DND-41 (cell line): ENCODE measurements at regions not wholly inside any gene's neighbourhood (a gene's known extent, or its start where the extent isn't known, plus 50 kb on each side); places are given as distances from the start of the nearest gene placed in this dataset.

Experiments
- EZH2 ChIP-seq: IDR thresholded peaks from 3 replicates; pipeline ENCODE4 v1.6.1; 2012; ENCODE audit warnings: borderline replicate concordance, low read depth, mild to moderate bottlenecking, moderate library complexity, low read length, inconsistent platforms; ENCODE audit not compliant: severe bottlenecking
- TF ChIP-seq, protein P1 (sequence below): IDR thresholded peaks from 2 replicates; pipeline ENCODE4 v1.5.1; 2012; ENCODE audit warnings: borderline replicate concordance, low read length, moderate library complexity, mild to moderate bottlenecking; ENCODE audit not compliant: poor library complexity, severe bottlenecking; ENCODE audit errors: extremely low read depth

DNA sequence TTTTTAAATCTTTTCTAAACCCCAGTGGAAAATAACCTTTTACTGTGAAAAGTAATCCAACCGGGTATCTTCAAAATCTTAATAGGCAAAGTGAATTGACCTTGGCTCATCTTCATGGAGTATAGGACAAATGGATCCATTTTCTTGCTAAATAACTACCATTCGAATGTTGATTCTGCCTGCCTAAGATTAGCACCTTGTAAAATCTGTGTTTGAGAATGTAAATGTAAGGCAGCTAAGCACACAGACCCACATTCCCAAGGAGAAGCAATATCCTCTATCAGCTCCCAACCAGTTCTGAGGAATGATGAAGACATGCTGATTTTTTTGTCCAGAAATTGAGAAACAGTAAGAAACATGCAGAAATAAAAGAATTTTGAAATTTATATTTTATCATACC, 509.8 kb upstream of the SMIM21 start:
- TF ChIP-seq, protein P1, sequence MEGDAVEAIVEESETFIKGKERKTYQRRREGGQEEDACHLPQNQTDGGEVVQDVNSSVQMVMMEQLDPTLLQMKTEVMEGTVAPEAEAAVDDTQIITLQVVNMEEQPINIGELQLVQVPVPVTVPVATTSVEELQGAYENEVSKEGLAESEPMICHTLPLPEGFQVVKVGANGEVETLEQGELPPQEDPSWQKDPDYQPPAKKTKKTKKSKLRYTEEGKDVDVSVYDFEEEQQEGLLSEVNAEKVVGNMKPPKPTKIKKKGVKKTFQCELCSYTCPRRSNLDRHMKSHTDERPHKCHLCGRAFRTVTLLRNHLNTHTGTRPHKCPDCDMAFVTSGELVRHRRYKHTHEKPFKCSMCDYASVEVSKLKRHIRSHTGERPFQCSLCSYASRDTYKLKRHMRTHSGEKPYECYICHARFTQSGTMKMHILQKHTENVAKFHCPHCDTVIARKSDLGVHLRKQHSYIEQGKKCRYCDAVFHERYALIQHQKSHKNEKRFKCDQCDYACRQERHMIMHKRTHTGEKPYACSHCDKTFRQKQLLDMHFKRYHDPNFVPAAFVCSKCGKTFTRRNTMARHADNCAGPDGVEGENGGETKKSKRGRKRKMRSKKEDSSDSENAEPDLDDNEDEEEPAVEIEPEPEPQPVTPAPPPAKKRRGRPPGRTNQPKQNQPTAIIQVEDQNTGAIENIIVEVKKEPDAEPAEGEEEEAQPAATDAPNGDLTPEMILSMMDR: no peak
- TF ChIP-seq EZH2: no peak
